HCT116 (cell line): ENCODE measurements at regions not wholly inside any gene's neighbourhood (a gene's known extent, or its start where the extent isn't known, plus 50 kb on each side); places are given as distances from the start of the nearest gene placed in this dataset.

Experiments
- ATAC-seq: fragments of 200-7000 bp; cut with Tn5 transposase; 2 replicates; pipeline ENCODE4 v1.9.1; 2020; ENCODE audit warnings: mild to moderate bottlenecking, moderate library complexity
- BruUV-seq: library from RNA; stranded (reverse); fragments of 400-500 nt; replicated peaks from 2 replicates; lab custom pipeline; 2021; lab: Mats Ljungman, UMichigan
- CTCF ChIA-PET: fragments of 300-600 bp; sonication (Branson Sonifier 250); formaldehyde crosslinking; loops from one replicate; lab custom pipeline; 2021; ENCODE audit warnings: antibody characterized with exemption; lab: Charles Lee
- POLR2A ChIA-PET: fragments of 300-600, 350-600 bp; sonication (Branson Sonifier 250); formaldehyde crosslinking; loops from one replicate; lab custom pipeline; 2021; ENCODE audit warnings: antibody characterized with exemption; lab: Charles Lee
- RAD21 ChIA-PET, 2 experiments: fragments of 300-600 bp; sonication (Branson Sonifier 250); formaldehyde crosslinking; loops; one replicate each; lab custom pipeline; 2023; ENCODE audit warnings: low total read pairs in 2 of 2; ENCODE audit not compliant: uncharacterized antibody in 2 of 2, unreplicated experiment in 2 of 2, low non-redundant PET in 1 of 2; lab: Charles Lee
- DNase-seq: peaks from one replicate; pipeline ENCODE4 v3.0.0-alpha.2; 2010; ENCODE audit warnings: low read depth, low spot score
- H2AFZ ChIP-seq: fragments of 200-600 bp; shearing (Covaris generic), sonication (generic); 2 replicates; pipeline ENCODE4 v1.6.1; 2017; ENCODE audit warnings: low read depth, mixed run types, mixed read lengths, antibody characterized with exemption, low read length; ENCODE audit not compliant: poor library complexity, severe bottlenecking
- H3K27ac ChIP-seq: 2 replicates; pipeline ENCODE4 v1.5.1; 2012; ENCODE audit warnings: low read depth, low read length
- H3K27me3 ChIP-seq: fragments of 200-600 bp; sonication (generic); 2 replicates; pipeline ENCODE4 v1.6.1; 2016; ENCODE audit warnings: mixed run types, low read length, mixed read lengths; ENCODE audit not compliant: insufficient read depth
- H3K36me3 ChIP-seq, 2 experiments: fragments of 200-500 bp in 1 of 2; fragments of 200-600 bp in 1 of 2; sonication (Bioruptor generic) in 1 of 2; sonication (generic) in 1 of 2; 2 replicates each; pipeline versions ENCODE4 v1.5.1 to v1.6.1; 2014 to 2016; ENCODE audit warnings: low read length in 2 of 2, inconsistent platforms in 1 of 2, mixed read lengths in 1 of 2, mixed run types in 1 of 2; ENCODE audit not compliant: insufficient read depth in 2 of 2, control insufficient read depth in 1 of 2
- H3K4me1 ChIP-seq, 2 experiments: fragments of 200-600 bp in 1 of 2; sonication (generic) in 1 of 2; 2 replicates each; pipeline versions ENCODE4 v1.5.1 to v1.6.1; 2012 to 2017; ENCODE audit warnings: low read length in 2 of 2, inconsistent platforms in 1 of 2, mild to moderate bottlenecking in 1 of 2, mixed read lengths in 1 of 2, mixed run types in 1 of 2, moderate library complexity in 1 of 2; ENCODE audit not compliant: insufficient read depth in 2 of 2, control insufficient read depth in 1 of 2
- H3K4me2 ChIP-seq: fragments of 200-600 bp; sonication (generic); 2 replicates; pipeline ENCODE4 v1.6.1; 2017; ENCODE audit warnings: mixed run types, low read length, mixed read lengths
- H3K4me3 ChIP-seq, 2 experiments: fragments of 200-600 bp in 1 of 2; sonication (generic) in 1 of 2; replicated peaks in 1 of 2; 2 replicates each; pipeline ENCODE4 v1.5.1; 2011 to 2016; ENCODE audit warnings: low read length in 2 of 2, control low read depth in 1 of 2, low read depth in 1 of 2, mild to moderate bottlenecking in 1 of 2, mixed read lengths in 1 of 2, mixed run types in 1 of 2
- H3K79me2 ChIP-seq: fragments of 200-600 bp; sonication (generic); 2 replicates; pipeline ENCODE4 v1.6.1; 2017; ENCODE audit warnings: mild to moderate bottlenecking, mixed run types, low read length, moderate library complexity, mixed read lengths; ENCODE audit not compliant: insufficient read depth
- H3K9ac ChIP-seq: fragments of 200-600 bp; sonication (generic); 2 replicates; pipeline ENCODE4 v1.6.1; 2016; ENCODE audit warnings: low read length, mixed read lengths
- H3K9me2 ChIP-seq: fragments of 200-600 bp; sonication (generic), shearing (Covaris generic); 2 replicates; pipeline ENCODE4 v1.6.1; 2017; ENCODE audit warnings: mixed run types, mild to moderate bottlenecking, moderate library complexity; ENCODE audit not compliant: insufficient read depth
- H3K9me3 ChIP-seq, 2 experiments: fragments of 200-500 bp in 1 of 2; fragments of 200-600 bp in 1 of 2; sonication (Bioruptor generic) in 1 of 2; sonication (generic) in 1 of 2; 2 replicates each; pipeline ENCODE4 v1.6.1; 2014 to 2017; ENCODE audit warnings: low read length in 2 of 2, mixed read lengths in 2 of 2, inconsistent platforms in 1 of 2, low read depth in 1 of 2, mild to moderate bottlenecking in 1 of 2, mixed run types in 1 of 2, moderate library complexity in 1 of 2; ENCODE audit not compliant: control insufficient read depth in 1 of 2, insufficient read depth in 1 of 2
- H4K20me1 ChIP-seq: fragments of 200-600 bp; sonication (generic), shearing (Covaris generic); 2 replicates; pipeline ENCODE4 v1.6.1; 2017; ENCODE audit warnings: mixed run types, mild to moderate bottlenecking, moderate library complexity; ENCODE audit not compliant: insufficient read depth
- CBX3 ChIP-seq: IDR thresholded peaks from 2 replicates; pipeline ENCODE4 v1.6.1; 2012; ENCODE audit warnings: low read depth
- CTCF ChIP-seq, 3 experiments: fragments of 200-600 bp in 1 of 3; sonication (generic) in 1 of 3; IDR thresholded peaks in 2 of 3; conservative IDR thresholded peaks in 1 of 3; 2 replicates each; pipeline ENCODE4 v1.5.1; 2012 to 2017; ENCODE audit warnings: low read depth in 2 of 3, low read length in 2 of 3, antibody characterized with exemption in 1 of 3, borderline replicate concordance in 1 of 3, control low read depth in 1 of 3, mild to moderate bottlenecking in 1 of 3, mixed read lengths in 1 of 3, mixed run types in 1 of 3, moderate library complexity in 1 of 3; ENCODE audit not compliant: insufficient read depth in 1 of 3
- EZH2 ChIP-seq: fragments of 200-600 bp; sonication (generic); IDR thresholded peaks from 2 replicates; pipeline ENCODE4 v1.6.1; 2017; ENCODE audit warnings: antibody characterized with exemption, mixed run types
- EZH2phosphoT487 ChIP-seq: fragments of 200-600 bp; IDR thresholded peaks from 2 replicates; pipeline ENCODE4 v1.6.1; 2018; ENCODE audit warnings: antibody characterized with exemption, borderline replicate concordance
- POLR2AphosphoS5 ChIP-seq: IDR thresholded peaks from 2 replicates; pipeline ENCODE4 v1.6.1; 2011; ENCODE audit warnings: mild to moderate bottlenecking, low read depth, low read length, moderate library complexity
- RAD21 ChIP-seq: IDR thresholded peaks from 2 replicates; pipeline ENCODE4 v1.6.1; 2012; ENCODE audit warnings: low read depth, mild to moderate bottlenecking
- SIN3A ChIP-seq: IDR thresholded peaks from 2 replicates; pipeline ENCODE4 v1.6.1; 2012; ENCODE audit warnings: low read depth
- SP1 ChIP-seq: IDR thresholded peaks from 2 replicates; pipeline ENCODE4 v1.6.1; 2012; ENCODE audit warnings: low read depth
- TCF7L2 ChIP-seq: IDR thresholded peaks from 2 replicates; pipeline ENCODE4 v1.7.0; 2011; ENCODE audit warnings: borderline replicate concordance, inconsistent platforms; ENCODE audit not compliant: insufficient read depth, insufficient read length; ENCODE audit errors: extremely low read depth
- YY1 ChIP-seq: IDR thresholded peaks from 2 replicates; pipeline ENCODE4 v1.6.1; 2011; ENCODE audit warnings: low read length, low read depth, moderate library complexity, mild to moderate bottlenecking; ENCODE audit not compliant: insufficient replicate concordance; ENCODE audit errors: extremely low read depth
- ZFX ChIP-seq: fragments of 450-650 bp; IDR thresholded peaks from 2 replicates; pipeline ENCODE4 v1.6.1; 2017
- intact Hi-C: fragments of 100-400 bp; cut with micrococcal nuclease; formaldehyde crosslinking; loops from 2 replicates; pipeline ENCODE4 v1.10.0; 2022
- TF ChIP-seq, protein P1 (sequence below): IDR thresholded peaks from 2 replicates; pipeline ENCODE4 v1.6.1; 2012
- TF ChIP-seq, protein P2 (sequence below): IDR thresholded peaks from 2 replicates; pipeline ENCODE4 v1.6.1; 2012

DNA sequence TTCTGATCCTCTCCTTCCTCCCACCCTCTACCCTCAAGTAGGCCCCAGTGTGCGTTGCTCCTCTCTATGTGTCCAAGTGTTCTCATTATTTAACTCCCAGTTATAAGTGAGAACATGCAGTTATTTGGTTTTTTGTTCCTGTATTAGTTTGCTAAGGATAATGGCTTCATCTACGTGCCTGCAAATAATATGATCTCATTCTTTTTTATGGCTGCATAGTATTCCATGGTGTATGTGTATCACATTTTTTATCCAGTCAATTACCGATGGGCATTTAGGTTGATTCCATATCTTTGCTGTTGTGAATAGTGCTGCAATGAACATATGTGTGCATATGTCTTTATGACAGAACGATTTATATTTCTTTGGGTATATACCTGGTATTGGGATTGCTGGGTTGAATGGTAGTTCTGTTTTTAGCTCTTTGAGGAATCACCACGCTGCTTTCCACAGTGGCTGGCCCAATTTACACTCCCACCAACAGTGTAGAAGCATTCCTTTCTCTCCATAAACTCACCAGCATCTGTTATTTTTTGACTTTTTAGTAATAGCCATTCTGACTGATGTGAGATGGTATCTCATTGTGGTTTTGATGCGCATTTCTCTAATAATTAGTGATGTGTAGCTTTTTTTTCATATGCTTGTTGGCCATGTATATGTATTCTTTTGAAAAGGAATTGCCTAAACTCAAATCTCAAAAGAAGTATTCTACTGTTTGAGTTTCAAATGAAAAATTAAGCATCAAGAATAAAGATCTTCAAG, 116.9 kb downstream of the ETS2 start (continued):
- TF ChIP-seq CTCF (IDR thresholded peaks at IDR 0.05 in 2 of 3, conservative IDR thresholded peaks at IDR 0.05 in 1 of 3; ENCODE audit: borderline replicate concordance in 1 of 3, insufficient read depth in 1 of 3, low read depth in 2 of 3, low read length in 2 of 3) (no peak), TCF7L2 (no peak), RAD21 (no peak), CBX3 (no peak)
- TF ChIP-seq, protein P1, sequence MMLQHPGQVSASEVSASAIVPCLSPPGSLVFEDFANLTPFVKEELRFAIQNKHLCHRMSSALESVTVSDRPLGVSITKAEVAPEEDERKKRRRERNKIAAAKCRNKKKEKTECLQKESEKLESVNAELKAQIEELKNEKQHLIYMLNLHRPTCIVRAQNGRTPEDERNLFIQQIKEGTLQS = no peak
- TF ChIP-seq, protein P2, sequence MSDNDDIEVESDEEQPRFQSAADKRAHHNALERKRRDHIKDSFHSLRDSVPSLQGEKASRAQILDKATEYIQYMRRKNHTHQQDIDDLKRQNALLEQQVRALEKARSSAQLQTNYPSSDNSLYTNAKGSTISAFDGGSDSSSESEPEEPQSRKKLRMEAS = no peak
- TF ChIP-seq, all 23 proteins: peak for 0

DNA sequence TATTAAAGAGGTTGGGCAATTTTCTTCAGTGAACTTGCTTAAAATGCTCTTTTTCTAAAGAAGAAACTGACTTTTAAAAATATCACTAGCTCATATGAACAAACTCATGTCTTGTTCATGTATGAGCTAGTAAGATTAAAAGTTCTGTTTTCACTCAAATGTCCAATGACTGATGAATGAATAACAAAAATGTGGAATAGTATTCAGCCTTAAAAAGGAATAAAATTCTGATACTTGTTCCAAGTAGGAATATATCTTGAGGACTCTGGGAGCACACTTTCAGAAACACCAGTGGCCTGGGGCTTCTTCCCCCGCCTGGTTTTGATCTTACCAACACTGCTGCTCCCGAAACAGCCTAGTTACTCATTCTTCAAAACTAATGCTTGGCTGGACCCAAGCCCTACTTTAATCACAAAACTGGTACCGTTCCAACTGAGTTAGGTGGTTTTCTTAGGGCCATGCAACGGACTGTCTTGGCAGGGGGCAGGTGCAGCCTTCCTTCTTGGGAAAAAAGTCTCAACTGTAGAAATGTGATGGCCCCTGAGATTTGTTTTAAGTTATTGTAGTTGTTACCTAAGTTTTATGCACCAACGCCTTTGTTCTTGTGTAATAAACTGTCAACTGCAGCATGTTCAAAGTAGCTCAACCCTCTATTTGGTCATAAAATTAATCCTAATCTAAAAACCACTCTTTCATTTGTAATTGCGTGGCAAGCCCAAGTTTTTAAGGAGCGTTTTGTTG, 116.0 kb downstream of the ETS2 start:
- Histone ChIP-seq H3K4me2 (peak overlapping the region; percentile 48), H3K27ac (peak overlapping the region; percentile 18; the same call in 1 of the 2 replicates), H2AFZ (peak overlapping the region; percentile 33), H3K4me1 (peaks cover 32 to 47% of the 10 kb centered on the region in 2 experiments), H3K9ac (no peak overlapping the region), H3K4me3 (peak overlapping the region in 1 of 2 experiments; percentile 2; a peak in 1 of 4 replicates), H3K36me3 (no peaks in the 10 kb centered on the region), H3K9me3 (no peaks in the 10 kb centered on the region), H3K9me2 (no peaks in the 10 kb centered on the region), H4K20me1 (no peaks in the 10 kb centered on the region), H3K79me2 (no peaks in the 10 kb centered on the region), H3K27me3 (no peaks in the 10 kb centered on the region)
- RAD21 ChIA-PET = no interaction called here
- no TSS peak for BruUV-seq
- intact Hi-C loops = no loop called here
- CTCF ChIA-PET = no interaction called here
- no peak for DNase-seq
- ATAC-seq = no peak
- POLR2A ChIA-PET = no interaction called here
- no peak for TF ChIP-seq SP1
- TF ChIP-seq ZFX = no peak
- TF ChIP-seq EZH2 = no peak
- TF ChIP-seq EZH2phosphoT487 = no peak
- no peak for TF ChIP-seq SIN3A
- TF ChIP-seq POLR2AphosphoS5 = no peak
- TF ChIP-seq YY1 = no peak
